ENCODE measurements at regions not wholly inside any gene's neighbourhood (a gene's known extent, or its start where the extent isn't known, plus 50 kb on each side); places are given as distances from the start of the nearest gene placed in this dataset.

DNA sequence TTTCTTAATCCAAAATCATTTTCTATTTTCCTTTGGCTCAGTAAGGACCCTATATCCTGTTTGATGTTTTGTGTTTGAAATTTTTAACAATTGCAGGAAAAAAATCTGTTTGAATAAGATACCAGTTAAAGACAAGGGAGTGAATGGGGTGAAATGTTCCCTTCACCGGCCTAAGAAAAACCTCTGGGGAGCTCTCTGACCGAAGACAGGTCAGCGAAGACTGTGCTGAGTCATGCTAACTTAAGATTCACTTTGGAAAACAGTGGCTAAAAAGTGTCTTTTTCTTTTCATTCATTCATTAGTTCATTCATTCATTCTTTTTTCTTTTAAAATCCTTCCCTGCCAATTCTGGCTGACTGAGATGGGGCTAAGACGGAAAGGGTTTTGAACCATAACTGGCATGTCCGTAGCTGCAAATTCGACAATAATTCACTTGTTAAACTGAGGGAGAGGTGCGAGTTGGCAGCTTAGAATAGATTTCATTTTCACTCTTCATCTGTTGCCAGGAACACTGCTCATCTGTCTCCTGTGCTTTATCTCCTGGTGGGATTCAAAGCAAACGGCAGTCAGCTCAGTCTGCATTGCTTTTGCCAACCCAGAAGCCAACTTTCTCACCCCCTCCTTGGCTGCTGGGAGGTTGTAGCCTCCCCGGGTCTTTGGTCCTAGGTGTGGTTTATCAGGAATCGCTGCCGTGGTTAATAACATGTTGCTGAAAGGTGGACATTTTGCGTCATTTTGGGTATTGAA lies 434.0 kb upstream of the LARGE1 start:
- TF ChIP-seq, protein P1, sequence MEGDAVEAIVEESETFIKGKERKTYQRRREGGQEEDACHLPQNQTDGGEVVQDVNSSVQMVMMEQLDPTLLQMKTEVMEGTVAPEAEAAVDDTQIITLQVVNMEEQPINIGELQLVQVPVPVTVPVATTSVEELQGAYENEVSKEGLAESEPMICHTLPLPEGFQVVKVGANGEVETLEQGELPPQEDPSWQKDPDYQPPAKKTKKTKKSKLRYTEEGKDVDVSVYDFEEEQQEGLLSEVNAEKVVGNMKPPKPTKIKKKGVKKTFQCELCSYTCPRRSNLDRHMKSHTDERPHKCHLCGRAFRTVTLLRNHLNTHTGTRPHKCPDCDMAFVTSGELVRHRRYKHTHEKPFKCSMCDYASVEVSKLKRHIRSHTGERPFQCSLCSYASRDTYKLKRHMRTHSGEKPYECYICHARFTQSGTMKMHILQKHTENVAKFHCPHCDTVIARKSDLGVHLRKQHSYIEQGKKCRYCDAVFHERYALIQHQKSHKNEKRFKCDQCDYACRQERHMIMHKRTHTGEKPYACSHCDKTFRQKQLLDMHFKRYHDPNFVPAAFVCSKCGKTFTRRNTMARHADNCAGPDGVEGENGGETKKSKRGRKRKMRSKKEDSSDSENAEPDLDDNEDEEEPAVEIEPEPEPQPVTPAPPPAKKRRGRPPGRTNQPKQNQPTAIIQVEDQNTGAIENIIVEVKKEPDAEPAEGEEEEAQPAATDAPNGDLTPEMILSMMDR (IDR thresholded peaks at IDR 0.05) = no peak
- no peak for TF ChIP-seq POLR2A (IDR thresholded peaks at IDR 0.05)

Measured in ovary (tissue), 3 donors.